ENCODE measurements at regions not wholly inside any gene's neighbourhood (a gene's known extent, or its start where the extent isn't known, plus 50 kb on each side); places are given as distances from the start of the nearest gene placed in this dataset.
"Not testable (repeated sequence)": the region's sequence is repeated elsewhere in the genome, so short reads cannot be mapped to it uniquely, and the experiment has no call there.

- DNase-seq = no peak
Observed at GRCh38 chr4:181007751-181008150, 1235.5 kb upstream of the TENM3 start.

DNA sequence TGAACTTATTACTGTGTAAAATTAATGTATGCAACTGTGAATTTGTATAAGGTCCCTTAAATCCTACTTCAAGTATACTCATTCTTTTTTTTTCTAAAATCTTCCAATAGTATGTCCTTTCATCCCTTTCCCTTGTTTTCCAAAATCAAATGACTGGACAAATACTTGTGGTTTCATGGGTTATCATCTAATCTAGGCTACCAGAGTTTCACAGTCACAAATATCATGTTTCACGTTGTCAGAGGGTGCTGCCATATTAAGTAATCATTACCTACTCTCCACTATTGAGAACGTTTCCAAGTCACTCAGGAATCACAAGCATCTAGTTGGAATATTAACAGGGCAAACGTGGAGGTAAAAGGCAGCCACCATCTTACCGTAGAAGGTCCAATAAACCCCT, 1235.0 kb upstream of the TENM3 start:
- no peak for DNase-seq

- no peak for DNase-seq
Observed at GRCh38 chr4:181013162-181013561, 1230.0 kb upstream of the TENM3 start.

DNA sequence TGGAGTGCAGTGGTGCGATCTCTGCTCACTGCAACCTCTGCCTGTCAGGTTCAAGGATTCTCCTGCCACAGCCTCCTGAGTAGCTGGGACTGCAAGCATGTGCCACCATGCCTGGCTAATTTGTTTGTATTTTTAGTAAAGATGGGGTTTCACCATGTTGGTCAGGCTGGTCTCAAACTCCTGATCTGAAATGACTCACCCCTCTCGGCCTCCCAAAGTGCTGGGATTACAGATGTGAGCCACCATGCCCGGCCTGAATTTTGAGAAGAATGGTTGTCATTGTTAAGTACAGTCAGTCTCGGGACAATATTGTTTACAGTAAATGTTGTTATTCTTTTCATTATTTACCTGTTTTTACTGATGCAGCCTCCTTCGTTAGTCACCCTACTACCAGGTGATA, 1226.2 kb upstream of the TENM3 start:
- no peak for DNase-seq

DNA sequence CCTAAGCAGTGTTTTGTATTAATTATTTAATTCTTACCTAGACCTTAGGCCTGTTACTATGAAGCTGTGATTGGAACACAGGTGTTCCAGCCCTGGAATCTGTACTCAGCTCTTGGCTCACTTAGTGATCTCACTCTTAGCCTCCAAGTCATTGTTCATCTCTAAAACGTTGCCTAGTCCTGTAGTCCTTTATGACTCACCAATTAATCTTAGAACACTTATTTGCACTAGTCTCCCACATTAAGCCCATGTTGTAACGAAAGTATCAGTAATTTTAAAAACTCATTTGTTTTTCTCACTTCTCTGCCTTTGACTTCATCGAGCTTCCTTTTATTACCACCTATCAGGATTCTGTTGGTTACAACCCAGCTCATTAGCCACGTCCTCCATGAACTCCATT, 1224.7 kb upstream of the TENM3 start:
- no peak for DNase-seq

GRCh38 chr4:181018913-181019312, 1224.3 kb upstream of the TENM3 start:
- DNase-seq = no peak

- DNase-seq = no peak
Observed at GRCh38 chr4:181020456-181020855, 1222.7 kb upstream of the TENM3 start.

- DNase-seq = no peak
Observed at GRCh38 chr4:181021213-181021612, 1222.0 kb upstream of the TENM3 start.

DNA sequence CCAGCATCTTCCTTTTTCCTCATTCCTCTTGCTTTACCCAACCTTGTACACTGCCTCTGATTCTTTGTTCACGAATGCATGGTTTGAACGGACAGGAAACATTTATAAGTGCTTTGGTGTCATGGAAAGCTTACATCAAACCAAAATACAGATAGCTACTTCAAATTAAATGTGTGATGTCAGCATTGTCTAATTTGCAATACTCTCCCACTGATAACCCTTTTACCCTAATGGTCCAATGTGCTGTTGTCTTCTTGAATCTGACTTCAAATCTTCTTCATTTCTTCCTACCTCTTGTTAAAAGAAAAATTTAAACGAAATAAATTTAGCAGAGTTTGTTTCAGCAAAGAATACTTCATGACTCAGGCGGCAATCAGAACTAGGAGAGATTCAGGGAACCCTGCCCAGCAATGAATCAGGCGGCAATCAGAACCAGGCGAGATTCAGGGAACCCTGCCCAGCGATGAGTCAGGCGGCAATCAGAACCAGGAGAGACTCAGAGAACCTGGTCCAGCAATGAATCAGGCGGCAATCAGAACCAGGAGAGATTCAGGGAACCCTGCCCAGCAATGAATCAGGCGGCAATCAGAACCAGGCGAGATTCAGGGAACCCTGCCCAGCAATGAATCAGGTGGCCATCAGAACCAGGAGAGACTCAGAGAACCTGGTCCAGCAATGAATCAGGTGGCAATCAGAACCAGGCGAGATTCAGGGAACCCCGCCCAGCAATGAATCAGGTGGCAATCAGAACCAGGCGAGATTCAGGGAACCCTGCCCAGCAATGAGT, 1212.9 kb upstream of the TENM3 start:
- not testable (repeated sequence) for DNase-seq

- no peak for DNase-seq
Observed at GRCh38 chr4:181030961-181031360, 1212.2 kb upstream of the TENM3 start.

- DNase-seq = no peak
Observed at GRCh38 chr4:181043486-181043885, 1199.7 kb upstream of the TENM3 start.

GRCh38 chr4:181046809-181047208, 1196.4 kb upstream of the TENM3 start:
- no peak for DNase-seq

- no peak for DNase-seq
Observed at GRCh38 chr4:181051931-181052330, 1191.3 kb upstream of the TENM3 start.

- DNase-seq = no peak
Observed at GRCh38 chr4:181061787-181062186, 1181.4 kb upstream of the TENM3 start.

GRCh38 chr4:181063212-181063611, 1180.0 kb upstream of the TENM3 start:
- no peak for DNase-seq

DNA sequence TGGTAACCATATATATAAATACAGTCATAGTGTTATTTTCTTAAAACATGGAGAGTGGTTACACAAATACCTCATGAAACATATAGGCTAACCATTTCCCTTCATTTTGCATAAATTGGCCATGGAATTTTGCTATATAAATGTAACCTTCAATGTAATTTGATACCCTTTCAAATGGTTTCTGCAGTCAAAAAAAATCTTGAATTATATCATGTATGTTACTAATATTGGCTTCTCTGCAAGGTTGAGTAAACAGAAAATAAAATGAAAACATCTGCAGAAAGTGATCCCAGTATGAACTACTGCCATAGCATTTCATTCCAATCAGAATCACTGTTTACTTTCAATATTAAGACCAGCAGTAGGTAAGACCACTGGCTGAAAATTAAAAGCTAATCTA, 1165.9 kb upstream of the TENM3 start:
- no peak for DNase-seq

GRCh38 chr4:181078196-181078595, 1165.0 kb upstream of the TENM3 start:
- no peak for DNase-seq

GRCh38 chr4:181083757-181084361, 1159.3 kb upstream of the TENM3 start:
- no peak for DNase-seq

- no peak for DNase-seq
Observed at GRCh38 chr4:181085557-181085956, 1157.6 kb upstream of the TENM3 start.

GRCh38 chr4:181105487-181105886, 1137.7 kb upstream of the TENM3 start:
- no peak for DNase-seq

DNA sequence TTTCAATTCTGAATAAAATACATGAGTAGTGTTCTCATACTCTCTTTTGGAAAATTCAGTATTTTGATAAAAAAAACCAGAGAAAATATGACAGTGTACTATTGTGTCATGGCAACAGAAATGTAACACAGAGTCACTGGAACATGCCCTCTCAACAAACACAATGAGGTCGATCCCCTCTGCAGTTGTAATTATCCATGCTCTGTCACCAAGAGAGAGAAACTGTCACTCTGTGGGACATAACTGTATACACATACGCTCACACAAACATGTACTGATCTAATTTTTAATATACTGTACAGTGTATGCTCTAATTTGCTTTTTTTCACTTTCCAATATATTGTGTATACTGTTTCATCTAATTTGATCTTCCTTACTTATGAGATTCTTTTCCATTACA, 1136.8 kb upstream of the TENM3 start:
- no peak for DNase-seq

- DNase-seq = no peak
Observed at GRCh38 chr4:181108237-181108636, 1135.0 kb upstream of the TENM3 start.

- DNase-seq = no peak
Observed at GRCh38 chr4:181119186-181119585, 1124.0 kb upstream of the TENM3 start.

- no peak for DNase-seq
Observed at GRCh38 chr4:181121733-181122132, 1121.5 kb upstream of the TENM3 start.

DNA sequence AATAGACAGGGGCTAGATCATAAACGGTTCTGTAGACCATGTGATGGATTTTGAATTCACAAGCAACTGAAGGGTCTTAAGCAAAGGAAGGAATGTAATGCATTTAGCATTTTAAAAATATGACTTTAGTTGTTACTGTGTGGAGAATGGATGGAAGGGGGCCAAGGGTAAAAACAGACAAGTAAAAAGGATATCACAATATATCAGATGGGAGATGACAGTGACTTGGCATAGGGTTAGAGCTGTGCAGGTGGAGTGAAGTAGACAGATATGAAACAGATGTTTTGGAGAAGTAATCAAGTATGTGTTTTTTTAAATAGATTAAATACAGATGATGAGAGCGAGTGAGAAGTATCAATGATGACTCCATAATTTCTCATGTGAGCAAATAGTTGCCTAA, 1116.0 kb upstream of the TENM3 start:
- DNase-seq = no peak

Measured in bone marrow (tissue), 2 donors.